ENCODE measurements at regions not wholly inside any gene's neighbourhood (a gene's known extent, or its start where the extent isn't known, plus 50 kb on each side); places are given as distances from the start of the nearest gene placed in this dataset.

DNA sequence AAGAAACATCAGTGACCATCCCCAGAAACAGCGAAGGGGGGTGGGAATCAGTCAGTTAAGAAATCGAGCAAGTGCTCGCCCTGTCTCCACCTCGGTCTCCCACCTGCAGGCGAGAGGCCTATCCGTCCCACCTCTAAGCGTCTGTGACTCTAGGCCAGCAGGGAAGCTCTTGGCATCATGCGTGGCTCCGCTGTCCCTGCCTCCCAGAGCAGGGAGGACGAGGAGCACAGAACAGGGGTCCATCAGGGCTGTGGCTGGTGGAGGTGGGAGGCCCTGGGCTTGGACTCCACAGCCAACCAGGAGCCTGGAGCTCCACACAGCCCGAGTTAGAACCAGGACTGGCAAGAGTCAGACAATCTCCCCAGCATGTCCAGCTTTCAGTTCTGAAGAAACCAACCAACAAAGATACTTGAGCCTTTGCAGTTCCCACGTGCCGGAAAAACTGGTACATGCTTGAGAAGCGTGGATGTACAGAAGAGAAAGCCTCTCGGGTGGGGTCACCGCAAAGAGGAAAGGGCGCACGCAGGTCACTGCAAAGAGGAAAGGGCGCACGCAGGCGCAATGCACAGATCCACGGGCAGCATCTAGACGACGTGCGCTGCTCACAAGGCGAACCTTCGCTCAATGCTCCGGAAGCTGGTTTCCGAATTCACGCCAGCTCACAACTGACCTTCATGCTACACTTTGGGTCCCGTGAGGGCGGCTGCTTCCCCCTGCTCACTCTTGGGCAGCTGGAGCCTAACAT lies 104.5 kb upstream of the ALKAL2 start:
- TF ChIP-seq EZH2 (IDR thresholded peaks at IDR 0.05; ENCODE audit: insufficient read depth, low read length), result no peak
- TF ChIP-seq, protein P1, sequence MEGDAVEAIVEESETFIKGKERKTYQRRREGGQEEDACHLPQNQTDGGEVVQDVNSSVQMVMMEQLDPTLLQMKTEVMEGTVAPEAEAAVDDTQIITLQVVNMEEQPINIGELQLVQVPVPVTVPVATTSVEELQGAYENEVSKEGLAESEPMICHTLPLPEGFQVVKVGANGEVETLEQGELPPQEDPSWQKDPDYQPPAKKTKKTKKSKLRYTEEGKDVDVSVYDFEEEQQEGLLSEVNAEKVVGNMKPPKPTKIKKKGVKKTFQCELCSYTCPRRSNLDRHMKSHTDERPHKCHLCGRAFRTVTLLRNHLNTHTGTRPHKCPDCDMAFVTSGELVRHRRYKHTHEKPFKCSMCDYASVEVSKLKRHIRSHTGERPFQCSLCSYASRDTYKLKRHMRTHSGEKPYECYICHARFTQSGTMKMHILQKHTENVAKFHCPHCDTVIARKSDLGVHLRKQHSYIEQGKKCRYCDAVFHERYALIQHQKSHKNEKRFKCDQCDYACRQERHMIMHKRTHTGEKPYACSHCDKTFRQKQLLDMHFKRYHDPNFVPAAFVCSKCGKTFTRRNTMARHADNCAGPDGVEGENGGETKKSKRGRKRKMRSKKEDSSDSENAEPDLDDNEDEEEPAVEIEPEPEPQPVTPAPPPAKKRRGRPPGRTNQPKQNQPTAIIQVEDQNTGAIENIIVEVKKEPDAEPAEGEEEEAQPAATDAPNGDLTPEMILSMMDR (IDR thresholded peaks at IDR 0.05; ENCODE audit: insufficient read depth, low read depth, low read length), result no peak

All from astrocyte (in vitro differentiated cells and primary cell).